ENCODE measurements at regions not wholly inside any gene's neighbourhood (a gene's known extent, or its start where the extent isn't known, plus 50 kb on each side); places are given as distances from the start of the nearest gene placed in this dataset.

GRCh38 chr4:125529071-125529470, 214.3 kb downstream of the FAT4 start:
- no peaks in the 10 kb centered on the region for H3K9me1 ChIP-seq (replicated peaks; ENCODE audit: control insufficient read depth, extremely low read depth, insufficient read depth, low read length)
- CTCF ChIA-PET = no interaction called here
- DNase-seq (ENCODE audit: low read depth, low spot score) = no peak
- no peak overlapping the region for H3K4me3 ChIP-seq (replicated peaks in 1 of 3; ENCODE audit: insufficient read depth in 1 of 3, low read depth in 1 of 3, low read length in 3 of 3)
- FAIRE-seq = no peak
- H3K27ac ChIP-seq (ENCODE audit: insufficient read depth, low read depth, low read length) = no peak overlapping the region
- no peaks in the 10 kb centered on the region for H3K9me3 ChIP-seq (replicated peaks; ENCODE audit: control insufficient read depth, insufficient read depth, low read length)
- dilution Hi-C loops (cut with MboI; ENCODE audit: extremely low pct_ligation_motif_present, low sequenced_read_pairs) (no loop called here), intact Hi-C loops (cut with micrococcal nuclease) (no loop called here)
- no peak overlapping the region for H3K4me2 ChIP-seq (ENCODE audit: insufficient read depth, low read length)
- H2AFZ ChIP-seq (ENCODE audit: low read depth, low read length) = no peak overlapping the region
- no peaks in the 10 kb centered on the region for H3K79me2 ChIP-seq (ENCODE audit: control insufficient read depth, insufficient read depth, low read length)
- no peaks in the 10 kb centered on the region for H3K27me3 ChIP-seq (ENCODE audit: control insufficient read depth in 2 of 2, insufficient read depth in 2 of 2, low read length in 2 of 2)
- H3K4me1 ChIP-seq (ENCODE audit: control insufficient read depth, extremely low read depth, insufficient read depth, low read length) = no peaks in the 10 kb centered on the region
- BruUV-seq (replicated peaks) = no TSS peak
- H3K9ac ChIP-seq (replicated peaks; ENCODE audit: extremely low read depth, insufficient read depth, low read length) = no peak overlapping the region
- POLR2A ChIA-PET = no interaction called here
- no peaks in the 10 kb centered on the region for H3K36me3 ChIP-seq (ENCODE audit: control insufficient read depth in 2 of 2, extremely low read depth in 1 of 2, insufficient read depth in 2 of 2, low read length in 2 of 2)
- no peaks in the 10 kb centered on the region for H4K20me1 ChIP-seq (replicated peaks; ENCODE audit: control insufficient read depth, extremely low read depth, insufficient read depth, low read length)
- TF ChIP-seq MYC (IDR thresholded peaks at IDR 0.05; ENCODE audit: low read depth, low read length) = no peak
- no peak for TF ChIP-seq MAX (IDR thresholded peaks at IDR 0.05; ENCODE audit: insufficient read depth, insufficient read length)

- Histone ChIP-seq H3K4me1 (ENCODE audit: control insufficient read depth, extremely low read depth, insufficient read depth, low read length) (no peaks in the 10 kb centered on the region), H3K79me2 (ENCODE audit: control insufficient read depth, insufficient read depth, low read length) (no peaks in the 10 kb centered on the region), H3K4me2 (ENCODE audit: insufficient read depth, low read length) (no peak overlapping the region), H4K20me1 (replicated peaks; ENCODE audit: control insufficient read depth, extremely low read depth, insufficient read depth, low read length) (no peaks in the 10 kb centered on the region), H3K9ac (replicated peaks; ENCODE audit: extremely low read depth, insufficient read depth, low read length) (no peak overlapping the region), H3K27ac (ENCODE audit: insufficient read depth, low read depth, low read length) (no peak overlapping the region), H2AFZ (ENCODE audit: low read depth, low read length) (no peak overlapping the region), H3K9me3 (replicated peaks; ENCODE audit: control insufficient read depth, insufficient read depth, low read length) (no peaks in the 10 kb centered on the region), H3K36me3 (ENCODE audit: control insufficient read depth in 2 of 2, extremely low read depth in 1 of 2, insufficient read depth in 2 of 2, low read length in 2 of 2) (no peaks in the 10 kb centered on the region), H3K9me1 (replicated peaks; ENCODE audit: control insufficient read depth, extremely low read depth, insufficient read depth, low read length) (no peaks in the 10 kb centered on the region), H3K27me3 (ENCODE audit: control insufficient read depth in 2 of 2, insufficient read depth in 2 of 2, low read length in 2 of 2) (no peaks in the 10 kb centered on the region), H3K4me3 (replicated peaks in 1 of 3; ENCODE audit: insufficient read depth in 1 of 3, low read depth in 1 of 3, low read length in 3 of 3) (no peak overlapping the region)
- FAIRE-seq (no peak), DNase-seq (ENCODE audit: low read depth, low spot score) (no peak)
- BruUV-seq (replicated peaks) = no TSS peak
- dilution Hi-C loops (cut with MboI; ENCODE audit: extremely low pct_ligation_motif_present, low sequenced_read_pairs) (no loop called here), intact Hi-C loops (cut with micrococcal nuclease) (no loop called here)
- TF ChIP-seq MAX (IDR thresholded peaks at IDR 0.05; ENCODE audit: insufficient read depth, insufficient read length) (no peak), MYC (IDR thresholded peaks at IDR 0.05; ENCODE audit: low read depth, low read length) (no peak), EZH2 (IDR thresholded peaks at IDR 0.05; ENCODE audit: borderline replicate concordance, low read depth, low read length, severe bottlenecking) (no peak), POLR2A (IDR thresholded peaks at IDR 0.05; ENCODE audit: low read depth, low read length) (no peak), FOS (IDR thresholded peaks at IDR 0.05; ENCODE audit: borderline replicate concordance, insufficient read depth, low read length) (no peak), JUN (IDR thresholded peaks at IDR 0.05; ENCODE audit: borderline replicate concordance, insufficient read depth, insufficient read length, low read depth) (no peak), GATA2 (IDR thresholded peaks at IDR 0.05; ENCODE audit: insufficient read depth, insufficient read length, low read depth, low read length) (no peak)
- POLR2A ChIA-PET = no interaction called here
- CTCF ChIA-PET = interaction anchor here (0.9 to 1.5 kb wide), 3 partner anchors 12 to 82 kb away, joined by 3 to 4 read pairs (median 3); no protein-coding TSS in a partner anchor
These were observed 223.9 kb downstream of the FAT4 start for GRCh38 chr4:125538670-125539069.
